SHP77 treated with DMSO at 0.1 percent for 48 hours (cell line): ENCODE measurements at regions not wholly inside any gene's neighbourhood (a gene's known extent, or its start where the extent isn't known, plus 50 kb on each side); places are given as distances from the start of the nearest gene placed in this dataset.
"Not testable (repeated sequence)": the region's sequence is repeated elsewhere in the genome, so short reads cannot be mapped to it uniquely, and the experiment has no call there.

Source experiments
- DNase-seq: peaks from one replicate; lab custom pipeline; 2025; lab: John Stamatoyannopoulos, UW

DNA sequence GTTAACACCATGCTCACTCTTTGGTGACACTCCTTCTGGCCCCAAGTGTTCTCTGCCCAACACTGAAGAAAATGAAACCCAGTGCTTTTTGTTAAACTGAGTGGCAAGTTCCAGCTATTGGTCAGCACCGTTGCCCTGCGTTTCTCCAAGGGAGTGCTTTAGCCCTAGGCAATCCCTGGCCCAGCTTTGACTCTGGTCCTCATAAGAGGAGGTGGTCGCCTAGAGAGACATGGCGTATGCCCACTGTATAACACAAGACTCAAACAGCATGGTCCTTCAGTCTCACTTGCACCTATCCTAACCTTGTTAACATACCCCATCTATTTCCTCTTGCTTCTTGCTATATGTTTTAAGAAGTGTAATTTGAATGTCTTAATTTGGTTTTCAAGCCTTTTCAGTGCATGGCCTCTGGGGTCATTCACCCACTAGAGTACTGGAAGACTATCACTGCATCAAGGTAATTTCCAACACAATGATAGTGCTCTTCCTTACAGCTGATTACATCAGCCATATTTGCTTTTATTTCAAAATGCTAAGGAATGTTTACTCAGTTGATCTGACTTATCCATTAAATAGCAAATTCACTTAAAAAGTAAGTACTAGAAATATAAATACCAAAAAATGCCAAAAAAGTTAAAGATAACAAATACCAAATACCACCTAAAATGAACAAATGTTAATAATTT is 190.5 kb upstream of the SOX21 start:
- DNase-seq = no peak

GRCh38 chr13:94901070-94901469 is 188.7 kb upstream of the SOX21 start:
- no peak for DNase-seq

- no peak for DNase-seq
These were observed 184.5 kb upstream of the SOX21 start for GRCh38 chr13:94896719-94897317.

- DNase-seq = no peak
These were observed 183.9 kb upstream of the SOX21 start for GRCh38 chr13:94896238-94896637.

DNA sequence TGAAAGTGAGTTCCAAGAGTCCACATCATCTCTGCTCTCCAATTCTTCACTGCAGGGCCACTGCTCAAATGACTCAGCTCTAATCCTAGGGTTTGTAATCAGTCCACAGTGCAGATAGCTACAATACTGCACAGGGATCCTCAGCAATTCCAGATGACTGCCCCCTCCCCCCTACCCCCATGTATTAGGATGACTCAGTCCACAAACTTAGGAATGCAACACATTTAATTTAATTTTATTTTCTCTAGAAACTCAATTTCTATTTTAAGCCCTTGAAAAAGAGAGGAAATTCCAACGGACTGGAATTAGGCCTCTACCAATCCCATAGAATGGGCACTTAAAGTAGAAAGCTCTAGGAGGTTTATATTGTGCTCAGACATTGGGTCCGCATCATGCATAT is 173.8 kb upstream of the SOX21 start:
- no peak for DNase-seq

- DNase-seq = no peak
These were observed 168.1 kb upstream of the SOX21 start for GRCh38 chr13:94880463-94880862.

- DNase-seq = no peak
These were observed 166.3 kb upstream of the SOX21 start for GRCh38 chr13:94878602-94879165.

DNA sequence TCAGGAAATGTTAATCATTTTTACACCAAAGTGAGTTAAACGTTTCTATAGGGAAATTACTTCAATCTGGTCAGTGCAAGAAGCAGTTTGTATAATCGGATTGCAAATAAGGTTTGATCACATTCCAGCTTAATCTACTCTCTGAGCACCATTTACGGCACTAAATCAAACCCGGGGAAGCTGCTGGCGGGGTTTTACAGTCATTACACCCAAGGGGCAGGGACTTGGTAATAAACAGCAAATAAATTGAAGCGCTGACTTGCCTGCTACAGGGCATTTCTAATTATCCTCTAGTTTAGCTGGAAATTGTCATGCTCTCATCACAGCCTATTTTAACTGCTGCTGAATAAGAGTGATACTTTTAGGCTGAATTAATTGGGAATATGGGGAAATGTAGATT is 152.1 kb upstream of the SOX21 start:
- no peak for DNase-seq

DNA sequence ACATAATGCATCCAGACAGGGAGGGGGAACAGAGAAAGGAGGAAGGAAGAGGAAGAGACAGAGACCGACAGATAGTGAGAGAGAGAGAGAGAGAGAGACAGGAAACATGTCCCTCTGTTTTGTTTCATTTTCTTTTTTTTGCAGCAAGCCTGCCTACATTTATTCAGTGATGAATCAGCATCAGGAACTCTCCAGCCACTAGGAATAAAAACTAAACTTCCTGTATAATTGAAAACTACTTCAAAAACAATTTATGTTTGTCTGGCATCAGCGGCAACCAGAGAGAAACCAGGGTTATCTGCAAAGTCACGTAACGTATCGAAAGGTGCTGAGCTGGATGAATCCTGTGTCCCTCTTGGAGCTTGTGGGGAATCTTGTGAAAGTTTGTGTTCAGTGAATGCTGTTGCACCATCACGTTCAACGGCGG is 148.6 kb upstream of the SOX21 start:
- DNase-seq = peak; percentile 39

- no peak for DNase-seq
These were observed 147.5 kb upstream of the SOX21 start for GRCh38 chr13:94859811-94860210.

GRCh38 chr13:94859278-94859691 is 146.9 kb upstream of the SOX21 start:
- peak; percentile 61 for DNase-seq

- DNase-seq = no peak
These were observed 146.5 kb upstream of the SOX21 start for GRCh38 chr13:94858856-94859255.

DNA sequence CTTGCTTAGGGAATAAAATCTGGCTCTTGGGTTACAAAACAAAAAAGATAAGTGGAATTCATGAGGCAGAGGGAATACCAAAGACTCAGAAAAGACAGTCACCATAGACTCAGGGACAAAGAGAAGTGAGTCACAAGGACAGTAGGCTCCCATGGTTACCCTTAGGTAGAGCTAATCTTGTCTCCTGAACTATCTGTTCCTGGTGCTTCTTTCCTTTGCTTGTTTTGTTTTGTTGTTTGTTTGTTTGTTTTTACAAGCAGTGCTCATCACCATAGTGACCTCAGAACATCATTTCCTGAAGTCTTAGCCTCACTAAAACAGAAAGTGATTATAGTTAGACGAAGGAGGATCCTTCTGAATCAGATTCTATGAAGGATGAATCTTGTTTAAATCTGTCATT is 142.3 kb upstream of the SOX21 start:
- DNase-seq = no peak

- no peak for DNase-seq
These were observed 139.2 kb upstream of the SOX21 start for GRCh38 chr13:94851576-94851975.

DNA sequence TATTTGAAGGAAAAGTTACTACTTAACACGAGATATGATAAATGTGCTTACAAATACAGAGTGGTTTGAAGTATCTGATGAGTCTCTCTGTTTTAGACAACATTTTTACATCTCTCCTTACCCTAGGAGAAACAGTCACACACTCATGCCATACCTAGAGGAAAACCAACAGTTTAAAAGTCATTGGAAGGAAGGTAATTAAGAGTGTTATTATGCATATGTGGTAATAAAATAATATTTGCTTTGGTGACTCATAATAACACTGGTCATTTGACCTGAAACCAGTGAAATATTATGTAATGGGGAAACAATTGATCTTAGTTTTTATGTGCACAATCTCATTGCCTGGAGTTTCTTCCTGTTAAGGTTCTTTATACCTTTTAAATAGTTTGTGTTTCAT is 136.9 kb upstream of the SOX21 start:
- DNase-seq = no peak

- no peak for DNase-seq
These were observed 130.6 kb upstream of the SOX21 start for GRCh38 chr13:94842901-94843300.

DNA sequence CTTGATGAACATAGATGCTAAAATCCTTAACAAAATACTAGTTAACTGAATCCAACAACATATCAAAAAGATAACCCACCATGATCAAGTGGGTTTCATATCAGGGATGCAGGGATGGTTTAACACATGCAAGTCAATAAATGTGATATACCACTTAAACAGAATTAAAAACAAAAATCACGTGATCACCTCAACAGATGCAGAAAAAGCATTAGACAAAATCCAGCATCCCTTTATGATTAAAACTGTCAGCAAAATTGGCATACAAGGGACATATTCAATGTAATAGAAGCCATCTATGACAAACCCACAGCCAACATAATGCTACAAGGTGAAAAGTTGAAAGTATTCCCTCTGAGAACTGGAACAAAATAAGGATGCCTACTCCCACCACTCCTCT is 124.7 kb upstream of the SOX21 start:
- DNase-seq = not testable (repeated sequence)

DNA sequence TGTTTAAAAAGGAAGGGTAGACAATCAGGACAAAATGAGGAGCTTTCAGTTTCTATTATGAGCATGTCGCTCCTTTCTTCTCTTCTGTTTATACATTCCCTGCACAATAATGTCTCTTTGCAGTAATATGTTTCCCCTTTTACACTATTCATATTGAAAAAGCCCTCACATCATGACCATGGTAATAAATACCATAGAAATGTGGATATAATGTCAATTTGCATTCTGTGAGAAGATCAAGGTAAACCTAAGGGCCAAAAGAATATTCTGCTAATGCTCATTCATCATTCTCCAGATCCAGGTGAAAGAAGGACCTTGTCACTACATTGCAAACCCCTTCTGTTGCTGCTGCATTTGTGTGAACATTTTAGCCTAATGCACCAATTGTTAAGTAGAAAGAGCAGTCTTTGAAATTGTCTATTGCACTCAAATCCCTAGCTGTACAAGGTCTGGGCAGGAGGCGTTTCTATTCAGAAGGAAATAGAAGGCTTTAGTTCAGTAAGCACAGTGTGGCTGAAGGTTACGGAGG is 117.6 kb upstream of the SOX21 start:
- no peak for DNase-seq

- no peak for DNase-seq
These were observed 117.0 kb upstream of the SOX21 start for GRCh38 chr13:94829185-94829836.

DNA sequence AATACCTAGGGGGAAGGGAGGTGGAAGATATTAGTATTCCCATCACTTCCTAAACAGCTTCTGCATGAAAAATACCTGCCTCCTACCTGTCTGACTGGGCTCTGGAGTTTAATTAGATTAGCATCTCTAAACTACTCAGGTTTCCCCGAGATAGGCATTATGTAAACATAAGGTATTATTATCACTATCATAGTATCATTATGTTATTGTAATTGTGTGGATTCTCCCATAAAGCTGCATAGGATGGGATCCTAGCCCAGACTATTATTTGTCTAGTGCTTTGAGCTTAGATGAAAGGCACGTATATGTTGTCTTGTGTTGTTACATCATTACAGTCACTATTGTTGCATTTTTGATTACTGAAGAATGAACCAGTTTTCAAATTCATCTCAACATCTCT is 115.2 kb upstream of the SOX21 start:
- DNase-seq = no peak

GRCh38 chr13:94825507-94825906 is 113.2 kb upstream of the SOX21 start:
- DNase-seq = peak; percentile 25

GRCh38 chr13:94824601-94825000 is 112.3 kb upstream of the SOX21 start:
- no peak for DNase-seq

DNA sequence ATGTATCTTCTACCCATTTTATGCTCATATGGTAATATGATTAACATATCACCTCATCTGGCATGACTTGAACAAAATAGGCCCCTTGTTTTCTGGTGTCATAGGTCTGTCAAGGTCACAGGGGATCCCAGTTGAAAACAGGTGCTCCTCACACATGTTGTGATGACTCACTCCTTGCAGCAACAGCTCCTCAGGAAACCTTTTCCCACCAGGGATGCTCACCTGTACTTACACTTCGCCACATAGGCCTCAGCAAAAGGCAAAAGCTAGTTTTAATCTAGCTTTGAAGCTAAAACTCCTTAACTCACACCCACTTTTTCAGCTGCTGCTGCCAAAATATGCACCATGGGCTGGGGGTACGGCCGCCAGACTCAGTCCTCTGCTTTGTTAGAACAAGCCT is 110.0 kb upstream of the SOX21 start:
- DNase-seq = no peak
